BJ (cell line): ENCODE measurements at regions not wholly inside any gene's neighbourhood (a gene's known extent, or its start where the extent isn't known, plus 50 kb on each side); places are given as distances from the start of the nearest gene placed in this dataset.

ENCODE experiments used
- CTCF ChIA-PET: fragments of 350-600 bp; formaldehyde crosslinking; extraction: SDS; loops from one replicate; lab custom pipeline; 2021; ENCODE audit warnings: antibody characterized with exemption, inconsistent platforms; lab: Yijun Ruan, JAX
- POLR2A ChIA-PET: fragments of 300-600 bp; sonication (Branson Sonifier 250); formaldehyde crosslinking; extraction: SDS; loops from one replicate; lab custom pipeline; 2021; ENCODE audit warnings: antibody characterized with exemption; lab: Charles Lee
- DNase-seq: peaks from one replicate; pipeline ENCODE4 v3.0.0-alpha.2; 2011; ENCODE audit warnings: low read depth
- H3K27me3 ChIP-seq: 2 replicates; pipeline ENCODE4 v1.6.0; 2011; ENCODE audit warnings: low read length; ENCODE audit not compliant: control insufficient read depth, insufficient read depth
- H3K36me3 ChIP-seq: 2 replicates; pipeline ENCODE4 v1.5.1; 2011; ENCODE audit warnings: low read length; ENCODE audit not compliant: control insufficient read depth, insufficient read depth
- H3K4me3 ChIP-seq: 2 replicates; pipeline ENCODE4 v1.5.1; 2011; ENCODE audit warnings: low read depth, mild to moderate bottlenecking, control low read depth, low read length
- TF ChIP-seq, protein P1 (sequence below): IDR thresholded peaks from 2 replicates; pipeline ENCODE4 v1.5.1; 2011; ENCODE audit warnings: low read depth, mild to moderate bottlenecking, control low read depth, inconsistent platforms, low read length, moderate library complexity; ENCODE audit not compliant: insufficient read depth

DNA sequence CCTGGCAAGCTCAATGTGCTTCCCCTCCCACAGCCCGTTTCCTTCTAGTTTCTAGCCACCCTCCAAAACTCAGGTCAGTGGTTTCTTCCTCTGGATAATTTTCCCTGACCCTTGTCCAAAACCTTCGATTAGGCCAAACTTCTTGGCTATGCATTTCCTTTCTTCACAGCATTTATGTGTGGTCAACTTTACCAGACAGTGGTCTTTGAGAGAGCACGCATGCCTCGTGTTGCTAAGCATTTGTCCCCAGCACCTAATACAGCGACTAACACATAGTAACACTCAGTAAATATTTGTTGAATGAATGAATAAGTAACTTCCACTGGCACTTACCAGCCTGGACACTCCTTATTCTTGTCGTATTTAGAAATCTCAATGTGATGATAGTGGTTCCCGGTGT lies 610.7 kb downstream of the PLPP3 start:
- Histone ChIP-seq H3K4me3 (no peak overlapping the region), H3K36me3 (no peaks in the 10 kb centered on the region), H3K27me3 (no peaks in the 10 kb centered on the region)
- ChIA-PET POLR2A (no interaction called here), CTCF (no interaction called here)
- no peak for DNase-seq
- TF ChIP-seq, protein P1, sequence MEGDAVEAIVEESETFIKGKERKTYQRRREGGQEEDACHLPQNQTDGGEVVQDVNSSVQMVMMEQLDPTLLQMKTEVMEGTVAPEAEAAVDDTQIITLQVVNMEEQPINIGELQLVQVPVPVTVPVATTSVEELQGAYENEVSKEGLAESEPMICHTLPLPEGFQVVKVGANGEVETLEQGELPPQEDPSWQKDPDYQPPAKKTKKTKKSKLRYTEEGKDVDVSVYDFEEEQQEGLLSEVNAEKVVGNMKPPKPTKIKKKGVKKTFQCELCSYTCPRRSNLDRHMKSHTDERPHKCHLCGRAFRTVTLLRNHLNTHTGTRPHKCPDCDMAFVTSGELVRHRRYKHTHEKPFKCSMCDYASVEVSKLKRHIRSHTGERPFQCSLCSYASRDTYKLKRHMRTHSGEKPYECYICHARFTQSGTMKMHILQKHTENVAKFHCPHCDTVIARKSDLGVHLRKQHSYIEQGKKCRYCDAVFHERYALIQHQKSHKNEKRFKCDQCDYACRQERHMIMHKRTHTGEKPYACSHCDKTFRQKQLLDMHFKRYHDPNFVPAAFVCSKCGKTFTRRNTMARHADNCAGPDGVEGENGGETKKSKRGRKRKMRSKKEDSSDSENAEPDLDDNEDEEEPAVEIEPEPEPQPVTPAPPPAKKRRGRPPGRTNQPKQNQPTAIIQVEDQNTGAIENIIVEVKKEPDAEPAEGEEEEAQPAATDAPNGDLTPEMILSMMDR = no peak

DNA sequence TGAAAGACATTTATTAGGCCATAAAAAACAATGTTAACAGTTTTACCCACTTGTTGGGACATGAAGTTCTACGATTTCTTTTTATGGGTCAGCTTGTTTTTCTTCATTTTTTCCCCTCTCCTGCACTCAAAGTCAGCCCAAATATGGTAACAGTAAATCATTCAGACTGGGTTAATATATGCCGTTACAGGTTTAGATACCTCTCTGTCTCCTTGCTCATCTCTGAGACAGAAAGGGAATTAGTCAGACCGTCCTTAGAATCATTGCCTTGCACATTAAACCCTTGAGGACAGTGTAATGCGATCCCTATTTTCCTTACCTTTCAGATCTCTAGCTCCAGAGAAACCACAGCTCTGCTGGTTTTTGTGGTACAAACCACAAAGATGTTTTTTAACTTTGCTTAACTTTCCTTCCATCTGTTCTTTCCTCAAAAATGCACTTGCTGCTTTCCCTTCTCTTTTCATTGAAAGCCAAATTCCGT lies 613.3 kb downstream of the PLPP3 start:
- Histone ChIP-seq H3K4me3 (no peak overlapping the region), H3K36me3 (no peaks in the 10 kb centered on the region), H3K27me3 (peaks cover 4% of the 10 kb centered on the region)
- peak; percentile 26 for DNase-seq
- ChIA-PET POLR2A (no interaction called here), CTCF (interaction anchor here (1.0 kb wide), 1 partner anchor 619 kb away, joined by 3 read pairs; no protein-coding TSS in a partner anchor)
- TF ChIP-seq, protein P1 = no peak

DNA sequence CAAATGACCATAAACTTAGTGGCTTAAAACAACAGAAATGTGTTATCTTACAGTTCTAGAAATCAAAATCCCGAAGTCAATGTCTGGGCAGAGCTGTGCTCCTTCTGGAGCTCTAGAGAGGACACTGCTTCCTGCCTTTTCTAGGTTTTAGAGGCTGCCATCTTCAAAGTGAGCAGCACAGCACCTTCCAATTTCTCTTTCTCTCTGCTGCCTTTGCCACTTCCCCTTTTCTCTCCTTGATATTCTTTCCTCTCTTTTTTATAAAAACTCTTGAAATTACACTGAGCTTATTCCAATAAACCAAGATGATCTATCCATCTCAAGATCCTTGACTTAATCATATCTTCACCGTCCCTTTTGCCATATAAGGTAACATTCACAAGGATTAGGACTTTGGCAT lies 616.9 kb downstream of the PLPP3 start:
- CTCF ChIA-PET = interaction anchor here (1.6 kb wide), 1 partner anchor 12 kb away, joined by 3 read pairs; no protein-coding TSS in a partner anchor
- Histone ChIP-seq H3K36me3 (no peaks in the 10 kb centered on the region), H3K27me3 (peaks cover 4% of the 10 kb centered on the region), H3K4me3 (no peak overlapping the region)
- no peak for DNase-seq
- POLR2A ChIA-PET = no interaction called here
- TF ChIP-seq, protein P1 = no peak

DNA sequence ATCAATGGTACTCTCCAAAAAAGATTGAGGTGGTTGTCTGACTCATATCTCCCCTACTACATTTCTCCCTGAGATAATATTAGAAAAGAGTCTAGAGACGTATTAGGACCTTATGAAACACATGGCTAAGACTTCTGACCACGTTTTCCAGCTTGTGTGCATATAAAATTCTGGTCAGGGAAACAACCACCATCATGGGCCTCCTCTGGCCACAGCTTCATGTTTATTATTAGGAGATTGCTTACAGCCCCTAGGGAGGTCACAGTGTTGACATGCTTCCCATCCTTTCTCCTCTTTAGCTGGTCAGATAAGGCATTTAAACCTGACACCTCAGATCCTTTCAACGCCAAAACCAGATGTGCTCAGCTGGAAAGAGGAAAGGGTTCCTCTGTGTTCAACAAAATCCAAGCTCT lies 620.2 kb downstream of the PLPP3 start:
- DNase-seq = no peak
- TF ChIP-seq, protein P1 = no peak
- Histone ChIP-seq H3K4me3 (no peak overlapping the region), H3K36me3 (no peaks in the 10 kb centered on the region), H3K27me3 (peaks cover 4% of the 10 kb centered on the region)
- POLR2A ChIA-PET = no interaction called here
- CTCF ChIA-PET = interaction anchor here (1.3 kb wide), 1 partner anchor 617 kb away, joined by 3 read pairs; no protein-coding TSS in a partner anchor

DNA sequence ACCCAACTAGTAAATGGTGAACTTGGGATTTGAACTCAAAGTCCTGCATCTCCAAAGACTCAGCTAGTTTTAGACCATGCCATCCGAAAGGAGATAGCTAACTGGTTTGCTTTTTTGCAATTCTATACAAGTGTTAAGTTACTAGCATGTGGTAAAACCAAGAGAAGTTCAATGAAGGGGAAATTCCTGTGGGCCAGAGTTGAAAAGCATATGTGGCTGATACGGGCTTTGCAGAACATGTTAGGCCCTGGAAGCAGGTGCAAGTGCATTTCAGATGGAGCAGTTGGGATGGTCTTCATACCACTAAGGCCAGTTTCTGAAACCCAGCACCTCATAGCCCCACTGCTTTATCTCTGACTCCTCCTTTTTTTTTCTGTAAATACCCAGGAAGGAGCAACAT lies 620.9 kb downstream of the PLPP3 start:
- no peak overlapping the region for H3K4me3 ChIP-seq
- DNase-seq = no peak
- no peaks in the 10 kb centered on the region for H3K36me3 ChIP-seq
- TF ChIP-seq, protein P1 = no peak
- ChIA-PET CTCF (no interaction called here), POLR2A (no interaction called here)
- peaks cover 4% of the 10 kb centered on the region for H3K27me3 ChIP-seq
